GM23338 (cell line): ENCODE measurements at regions not wholly inside any gene's neighbourhood (a gene's known extent, or its start where the extent isn't known, plus 50 kb on each side); places are given as distances from the start of the nearest gene placed in this dataset.

Source experiments
- CREB1 ChIP-seq: fragments of 250-450 bp; sonication (Bioruptor Pico); IDR thresholded peaks from 2 replicates; pipeline ENCODE4 v1.5.0; 2020; ENCODE audit warnings: low read depth, mild to moderate bottlenecking, moderate library complexity
- EZH2 ChIP-seq: fragments of 200-600 bp; sonication (generic); IDR thresholded peaks from one replicate; pipeline ENCODE4 v1.8.0; 2017; ENCODE audit warnings: antibody characterized with exemption, mild to moderate bottlenecking, low read depth; ENCODE audit not compliant: unreplicated experiment
- REST ChIP-seq: IDR thresholded peaks from one replicate; pipeline ENCODE4 v1.6.1; 2018; ENCODE audit warnings: antibody characterized with exemption; ENCODE audit not compliant: unreplicated experiment
- TF ChIP-seq, protein P1 (sequence below), 2 experiments: fragments of 200-600 bp in 1 of 2; sonication (generic) in 1 of 2; conservative IDR thresholded peaks; 2 replicates each; pipeline versions ENCODE4 v1.5.1 to v1.6.1; 2016 to 2017; ENCODE audit warnings: antibody characterized with exemption in 2 of 2, low read depth in 2 of 2, mild to moderate bottlenecking in 2 of 2, moderate library complexity in 1 of 2

- TF ChIP-seq EZH2 (no peak), REST (no peak), CREB1 (CRISPR knock-in tag) (no peak)
- TF ChIP-seq, protein P1, sequence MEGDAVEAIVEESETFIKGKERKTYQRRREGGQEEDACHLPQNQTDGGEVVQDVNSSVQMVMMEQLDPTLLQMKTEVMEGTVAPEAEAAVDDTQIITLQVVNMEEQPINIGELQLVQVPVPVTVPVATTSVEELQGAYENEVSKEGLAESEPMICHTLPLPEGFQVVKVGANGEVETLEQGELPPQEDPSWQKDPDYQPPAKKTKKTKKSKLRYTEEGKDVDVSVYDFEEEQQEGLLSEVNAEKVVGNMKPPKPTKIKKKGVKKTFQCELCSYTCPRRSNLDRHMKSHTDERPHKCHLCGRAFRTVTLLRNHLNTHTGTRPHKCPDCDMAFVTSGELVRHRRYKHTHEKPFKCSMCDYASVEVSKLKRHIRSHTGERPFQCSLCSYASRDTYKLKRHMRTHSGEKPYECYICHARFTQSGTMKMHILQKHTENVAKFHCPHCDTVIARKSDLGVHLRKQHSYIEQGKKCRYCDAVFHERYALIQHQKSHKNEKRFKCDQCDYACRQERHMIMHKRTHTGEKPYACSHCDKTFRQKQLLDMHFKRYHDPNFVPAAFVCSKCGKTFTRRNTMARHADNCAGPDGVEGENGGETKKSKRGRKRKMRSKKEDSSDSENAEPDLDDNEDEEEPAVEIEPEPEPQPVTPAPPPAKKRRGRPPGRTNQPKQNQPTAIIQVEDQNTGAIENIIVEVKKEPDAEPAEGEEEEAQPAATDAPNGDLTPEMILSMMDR (conservative IDR thresholded peaks at IDR 0.05; ENCODE audit: low read depth in 2 of 2), result no peak
Measured at GRCh38 chr6:153872946-153873345, 166.1 kb upstream of the OPRM1 start.
